ENCODE measurements at regions not wholly inside any gene's neighbourhood (a gene's known extent, or its start where the extent isn't known, plus 50 kb on each side); places are given as distances from the start of the nearest gene placed in this dataset.

DNA sequence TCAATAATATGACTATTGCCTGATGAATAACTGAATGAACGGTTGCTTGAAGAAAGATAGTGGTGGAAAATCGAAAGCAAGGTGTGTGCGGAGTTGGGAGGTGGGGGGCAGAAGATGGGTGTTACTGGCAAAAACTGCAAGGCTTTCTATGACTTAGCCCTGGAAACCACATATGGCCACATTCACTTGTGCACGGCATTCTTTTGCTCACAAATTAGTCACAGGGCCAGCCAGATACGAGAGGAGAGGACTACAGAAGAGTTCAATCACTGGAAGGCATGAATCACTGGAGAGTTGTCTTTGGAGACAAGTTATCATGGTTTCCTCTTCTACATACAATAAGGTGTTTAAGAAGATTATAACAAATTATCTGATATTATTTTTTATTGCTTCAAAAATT, 626.5 kb upstream of the CPEB2 start:
- H3K4me2 ChIP-seq (ENCODE audit: insufficient read depth in 1 of 2, low read depth in 2 of 2, low read length in 2 of 2), result no peak overlapping the region
- no peaks in the 10 kb centered on the region for H3K79me2 ChIP-seq (ENCODE audit: control insufficient read depth in 1 of 2, insufficient read depth in 2 of 2, low read length in 2 of 2)
- H2BK12ac ChIP-seq (ENCODE audit: low read depth, low read length), result no peak overlapping the region
- no peaks in the 10 kb centered on the region for H3K79me1 ChIP-seq (ENCODE audit: low read depth, low read length)
- H3K23me2 ChIP-seq (ENCODE audit: low read depth, low read length), result no peaks in the 10 kb centered on the region
- H3K4ac ChIP-seq (replicated peaks; ENCODE audit: insufficient read length, low read depth, low read length), result no peak overlapping the region
- no peak overlapping the region for H2AFZ ChIP-seq (ENCODE audit: low read length)
- H2AK5ac ChIP-seq (ENCODE audit: low read depth, low read length), result no peak overlapping the region
- no peak overlapping the region for H3K27ac ChIP-seq (ENCODE audit: low read depth, low read length)
- H4K91ac ChIP-seq (replicated peaks; ENCODE audit: insufficient read length, low read length), result no peak overlapping the region
- no peaks in the 10 kb centered on the region; a peak in 1 of 7 replicates for H3K4me1 ChIP-seq (replicated peaks in 1 of 4; ENCODE audit: control insufficient read depth in 3 of 4, insufficient read depth in 4 of 4, low read length in 3 of 4)
- no peak for FAIRE-seq
- no peak overlapping the region for H3K9ac ChIP-seq (replicated peaks in 1 of 4; ENCODE audit: extremely low read depth in 1 of 4, low read depth in 3 of 4, low read length in 3 of 4)
- H2BK20ac ChIP-seq (ENCODE audit: low read length), result no peak overlapping the region
- no peaks in the 10 kb centered on the region for H4K20me1 ChIP-seq (replicated peaks in 1 of 2; ENCODE audit: control insufficient read depth in 1 of 2, insufficient read depth in 2 of 2, low read length in 2 of 2)
- no peak overlapping the region for H3K4me3 ChIP-seq (ENCODE audit: extremely low read depth in 1 of 4, insufficient read depth in 2 of 4, low read depth in 3 of 4, low read length in 4 of 4)
- H2BK15ac ChIP-seq (ENCODE audit: low read length), result no peak overlapping the region
- H2BK120ac ChIP-seq (replicated peaks; ENCODE audit: low read depth, low read length), result no peak overlapping the region
- H3K18ac ChIP-seq (ENCODE audit: extremely low read depth, low read length), result no peak overlapping the region
- CTCF ChIA-PET (ENCODE audit: partially characterized antibody), result no interaction called here
- no peak overlapping the region for H3K14ac ChIP-seq (ENCODE audit: insufficient read length)
- H3K23ac ChIP-seq (ENCODE audit: insufficient read length), result no peak overlapping the region
- WGBS, 2 experiments (ENCODE audit: extremely low coverage in 1 of 2, insufficient coverage in 1 of 2, insufficient read length in 1 of 2, insufficient replicate concordance in 2 of 2, low coverage in 1 of 2, low lambda C conversion rate in 2 of 2, missing lambda C conversion rate in 1 of 2), result 94% methylated on average over 5 of the region's 5 CpGs; no CpG with 5 or more reads in 1 of the 2 experiments
- no peak overlapping the region for H4K5ac ChIP-seq (ENCODE audit: insufficient read length, low read depth, low read length)
- no peaks in the 10 kb centered on the region for H3K36me3 ChIP-seq (ENCODE audit: control insufficient read depth in 2 of 4, insufficient read depth in 4 of 4, low read length in 3 of 4)
- peaks cover 0 to 1% (median 0%) of the 10 kb centered on the region in 4 experiments; a peak in 1 of 7 replicates for H3K27me3 ChIP-seq (replicated peaks in 1 of 4; ENCODE audit: control insufficient read depth in 3 of 4, extremely low read depth in 1 of 4, insufficient read depth in 3 of 4, low read length in 3 of 4)
- H3K56ac ChIP-seq (replicated peaks; ENCODE audit: insufficient read length, low read depth, low read length), result no peak overlapping the region
- POLR2A ChIA-PET (ENCODE audit: partially characterized antibody), result no interaction called here
- DNase-seq (ENCODE audit: low read depth in 1 of 2, low spot score in 2 of 2), result no peak
- H4K8ac ChIP-seq (ENCODE audit: extremely low read depth, insufficient read depth, low read length), result no peak overlapping the region
- no peak overlapping the region for H2BK5ac ChIP-seq (ENCODE audit: low read depth, low read length)
- H3K9me3 ChIP-seq (ENCODE audit: insufficient read depth in 2 of 2, low read depth in 1 of 2, low read length in 1 of 2), result peaks cover 0 to 5% of the 10 kb centered on the region in 2 experiments; a peak in 1 of 4 replicates
- TF ChIP-seq POLR2AphosphoS5 (IDR thresholded peaks at IDR 0.05; ENCODE audit: low read depth, low read length) (no peak), FOSL1 (IDR thresholded peaks at IDR 0.05; ENCODE audit: insufficient read depth, low read depth, low read length) (no peak)

Measured in H1 (cell line).